SK-N-SH treated with all-trans-retinoic acid at 6 μM for 48 hours (cell line): ENCODE measurements at regions not wholly inside any gene's neighbourhood (a gene's known extent, or its start where the extent isn't known, plus 50 kb on each side); places are given as distances from the start of the nearest gene placed in this dataset.

Experiments
- ATAC-seq: fragments of 200-7000 bp; cut with Tn5 transposase; 3 replicates; pipeline ENCODE4 v1.9.1; 2020; ENCODE audit warnings: mild to moderate bottlenecking, moderate library complexity
- ARNTL ChIP-seq: fragments of 450-650 bp; formaldehyde crosslinking; IDR thresholded peaks from 2 replicates; pipeline ENCODE4 v1.5.0; 2020; ENCODE audit warnings: low read depth, mild to moderate bottlenecking, moderate library complexity, borderline replicate concordance
- CSDC2 ChIP-seq: fragments of 250-450 bp; sonication (Bioruptor Pico); IDR thresholded peaks from 2 replicates; pipeline ENCODE4 v1.5.0; 2020; ENCODE audit warnings: mild to moderate bottlenecking, moderate library complexity
- GLIS3 ChIP-seq: fragments of 250-450 bp; sonication (Bioruptor Pico); IDR thresholded peaks from 2 replicates; pipeline ENCODE4 v1.5.0; 2020; ENCODE audit warnings: mild to moderate bottlenecking, moderate library complexity
- PATZ1 ChIP-seq: fragments of 250-450 bp; sonication (Bioruptor Pico); IDR thresholded peaks from 2 replicates; pipeline ENCODE4 v1.8.0; 2020; ENCODE audit warnings: mild to moderate bottlenecking, moderate library complexity, borderline replicate concordance
- PPARA ChIP-seq: fragments of 250-450 bp; sonication (Bioruptor Pico); IDR thresholded peaks from 2 replicates; pipeline ENCODE4 v1.5.0; 2020; ENCODE audit warnings: mild to moderate bottlenecking, borderline replicate concordance
- RARB ChIP-seq: fragments of 250-450 bp; sonication (Bioruptor Pico); IDR thresholded peaks from 2 replicates; pipeline ENCODE4 v1.8.0; 2021; ENCODE audit warnings: mild to moderate bottlenecking, moderate library complexity
- TCF4 ChIP-seq: fragments of 250-450 bp; sonication (Bioruptor Pico); IDR thresholded peaks from 2 replicates; pipeline ENCODE4 v1.8.0; 2021; ENCODE audit warnings: mild to moderate bottlenecking, moderate library complexity, borderline replicate concordance
- TOX ChIP-seq: fragments of 250-450 bp; sonication (Bioruptor Pico); IDR thresholded peaks from 2 replicates; pipeline ENCODE4 v1.8.0; 2021; ENCODE audit warnings: mild to moderate bottlenecking, moderate library complexity, borderline replicate concordance
- TSHZ2 ChIP-seq: fragments of 250-450 bp; sonication (Bioruptor Pico); IDR thresholded peaks from 2 replicates; pipeline ENCODE4 v1.5.0; 2020; ENCODE audit warnings: mild to moderate bottlenecking, moderate library complexity
- ZC3H10 ChIP-seq: fragments of 250-450 bp; sonication (Bioruptor Pico); IDR thresholded peaks from 2 replicates; pipeline ENCODE4 v1.5.1; 2021; ENCODE audit warnings: mild to moderate bottlenecking, moderate library complexity
- ZFP3 ChIP-seq: fragments of 250-450 bp; sonication (Bioruptor Pico); IDR thresholded peaks from 2 replicates; pipeline ENCODE4 v1.5.0; 2020; ENCODE audit warnings: mild to moderate bottlenecking, moderate library complexity
- ZNF565 ChIP-seq: fragments of 450-650 bp; formaldehyde crosslinking; conservative IDR thresholded peaks from 2 replicates; pipeline ENCODE4 v1.5.0; 2020; ENCODE audit warnings: low read depth, mild to moderate bottlenecking, moderate library complexity
- ZNF70 ChIP-seq: fragments of 450-650 bp; formaldehyde crosslinking; IDR thresholded peaks from 2 replicates; pipeline ENCODE4 v1.5.0; 2020; ENCODE audit warnings: mild to moderate bottlenecking, moderate library complexity

- no peak for ATAC-seq
- TF ChIP-seq ZC3H10 (CRISPR knock-in tag): no peak
- no peak for TF ChIP-seq ARNTL (CRISPR knock-in tag)
- no peak for TF ChIP-seq CSDC2 (CRISPR knock-in tag)
Observed at GRCh38 chr15:26083896-26084295, 220.8 kb upstream of the ATP10A start.

GRCh38 chr15:26083457-26083856, 220.3 kb upstream of the ATP10A start:
- TF ChIP-seq ARNTL (CRISPR knock-in tag): no peak
- no peak for ATAC-seq

- no peak for TF ChIP-seq ZFP3 (CRISPR knock-in tag)
- ATAC-seq: peak; percentile 99
Observed at GRCh38 chr15:26082221-26083109, 219.3 kb upstream of the ATP10A start.

- no peak for ATAC-seq
- no peak for TF ChIP-seq GLIS3 (CRISPR knock-in tag)
- TF ChIP-seq TOX (CRISPR knock-in tag): no peak
- TF ChIP-seq TCF4 (CRISPR knock-in tag): no peak
- TF ChIP-seq TSHZ2 (CRISPR knock-in tag): no peak
- TF ChIP-seq ZNF70: no peak
- no peak for TF ChIP-seq ZC3H10 (CRISPR knock-in tag)
Observed at GRCh38 chr15:26081758-26082220, 218.7 kb upstream of the ATP10A start.

GRCh38 chr15:26075770-26076169, 212.6 kb upstream of the ATP10A start:
- no peak for ATAC-seq
- no peak for TF ChIP-seq PPARA (CRISPR knock-in tag)
- no peak for TF ChIP-seq PATZ1 (CRISPR knock-in tag)
- no peak for TF ChIP-seq ZNF565 (CRISPR knock-in tag)

- no peak for ATAC-seq
- TF ChIP-seq RARB (CRISPR knock-in tag) (no peak), TSHZ2 (CRISPR knock-in tag) (no peak), ZFP3 (CRISPR knock-in tag) (no peak)
- TF ChIP-seq, all 23 proteins: peak for 0
Observed at GRCh38 chr15:26073430-26074333, 210.6 kb upstream of the ATP10A start.
